K562 (cell line): ENCODE measurements at regions not wholly inside any gene's neighbourhood (a gene's known extent, or its start where the extent isn't known, plus 50 kb on each side); places are given as distances from the start of the nearest gene placed in this dataset.

Source experiments
- ATAC-seq: fragments of 200-7000 bp; cut with Tn5 transposase; 3 replicates; pipeline ENCODE4 v1.9.1; 2020; ENCODE audit warnings: moderate library complexity
- BruUV-seq: library from RNA; stranded (reverse); fragments of 400-500 nt; replicated peaks from 2 replicates; lab custom pipeline; 2021; lab: Mats Ljungman, UMichigan
- CTCF ChIA-PET: fragments of 300-600 bp; formaldehyde crosslinking; extraction: SDS; loops from one replicate; lab custom pipeline; 2021; ENCODE audit warnings: low intra/inter-chr PET ratio; lab: Yijun Ruan, JAX
- POLR2A ChIA-PET: fragments of 300-600, 350-650 bp; sonication (Branson Sonifier 250); formaldehyde crosslinking; extraction: SDS; loops from one replicate; lab custom pipeline; 2021; ENCODE audit warnings: antibody characterized with exemption, inconsistent platforms; lab: Yijun Ruan, JAX
- DNase-seq, 4 experiments: peaks; one replicate each; pipeline versions ENCODE4 v3.0.0 to v3.0.0-alpha.2; 2011 to 2018; ENCODE audit warnings: low spot score in 3 of 4, mixed read lengths in 3 of 4; ENCODE audit errors: extremely low read depth in 1 of 4
- FAIRE-seq: peaks from 2 replicates; lab custom pipeline; 2011; peaks lifted over from hg19 to GRCh38; lab: Jason Lieb, UNC
- H2AFZ ChIP-seq: 2 replicates; pipeline ENCODE4 v1.6.0; 2011; ENCODE audit warnings: low read depth, low read length, control low read depth, inconsistent platforms
- H3K27ac ChIP-seq: fragments of 200-600 bp; 3 replicates; pipeline ENCODE4 v1.8.0; 2011; ENCODE audit warnings: low read depth, mild to moderate bottlenecking, control low read depth, inconsistent platforms, low read length, moderate library complexity, mixed read lengths; ENCODE audit errors: extremely low read depth
- H3K27me3 ChIP-seq, 2 experiments: fragments of 300-600 bp in 1 of 2; 2 replicates in 1 of 2; 3 replicates in 1 of 2; pipeline versions ENCODE4 v1.6.0 to v1.8.0; 2011; ENCODE audit warnings: inconsistent platforms in 2 of 2, low read length in 2 of 2, mild to moderate bottlenecking in 1 of 2, mixed read lengths in 1 of 2, moderate library complexity in 1 of 2; ENCODE audit not compliant: control insufficient read depth in 2 of 2, insufficient read depth in 2 of 2
- H3K36me3 ChIP-seq: fragments of 300-600 bp; 3 replicates; pipeline ENCODE4 v1.8.0; 2011; ENCODE audit warnings: mild to moderate bottlenecking, low read length, inconsistent platforms; ENCODE audit not compliant: control insufficient read depth, insufficient read depth
- H3K4me1 ChIP-seq, 2 experiments: fragments of 200-600 bp in 1 of 2; replicated peaks in 1 of 2; 2 replicates in 1 of 2; 3 replicates in 1 of 2; pipeline versions ENCODE4 v1.5.1 to v1.8.0; 2011; ENCODE audit warnings: inconsistent platforms in 2 of 2, low read length in 2 of 2, mild to moderate bottlenecking in 1 of 2, mixed read lengths in 1 of 2, moderate library complexity in 1 of 2; ENCODE audit not compliant: control insufficient read depth in 2 of 2, insufficient read depth in 2 of 2
- H3K4me2 ChIP-seq: 2 replicates; pipeline ENCODE4 v1.6.1; 2011; ENCODE audit warnings: low read length, control low read depth, inconsistent platforms, mixed read lengths; ENCODE audit not compliant: insufficient read depth
- H3K4me3 ChIP-seq: fragments of 200-600 bp; sonication (generic), shearing (Covaris generic); 2 replicates; pipeline ENCODE4 v1.5.1; 2016; ENCODE audit warnings: control low read depth, inconsistent platforms
- H3K79me2 ChIP-seq: fragments of 200-600 bp; 3 replicates; pipeline ENCODE4 v1.8.0; 2011; ENCODE audit warnings: low read length, inconsistent platforms; ENCODE audit not compliant: control insufficient read depth, insufficient read depth
- H3K9ac ChIP-seq, 2 experiments: 2 replicates each; pipeline versions ENCODE4 v1.6.0 to v1.6.1; 2011; ENCODE audit warnings: low read depth in 2 of 2, low read length in 2 of 2, control low read depth in 1 of 2, inconsistent platforms in 1 of 2, mild to moderate bottlenecking in 1 of 2, mixed read lengths in 1 of 2; ENCODE audit not compliant: insufficient read depth in 1 of 2
- H3K9me1 ChIP-seq: one replicate; pipeline ENCODE4 v1.6.0; 2011; ENCODE audit warnings: inconsistent platforms, mild to moderate bottlenecking, low read length, moderate library complexity; ENCODE audit not compliant: control insufficient read depth, insufficient read depth
- H3K9me3 ChIP-seq: replicated peaks from 2 replicates; pipeline ENCODE4 v1.5.1; 2011; ENCODE audit warnings: low read depth, low read length, inconsistent platforms; ENCODE audit not compliant: control insufficient read depth, insufficient read depth
- H4K20me1 ChIP-seq: replicated peaks from 2 replicates; pipeline ENCODE4 v1.6.1; 2011; ENCODE audit warnings: low read length, inconsistent platforms, mixed read lengths; ENCODE audit not compliant: control insufficient read depth, insufficient read depth
- ELF2 ChIP-seq: fragments of 250-450 bp; sonication (Bioruptor Pico); IDR thresholded peaks from 2 replicates; pipeline ENCODE4 v1.5.0; 2021; ENCODE audit warnings: mild to moderate bottlenecking
- HSF4 ChIP-seq: fragments of 250-450 bp; sonication (Bioruptor Pico); IDR thresholded peaks from 2 replicates; pipeline ENCODE4 v2.1.2; 2022; ENCODE audit warnings: mild to moderate bottlenecking, moderate library complexity, borderline replicate concordance
- MEF2D ChIP-seq: conservative IDR thresholded peaks from 2 replicates; pipeline ENCODE4 v1.6.1; 2016; ENCODE audit warnings: low read depth, missing genetic modification characterization, missing compliant biosample characterization
- THRAP3 ChIP-seq: fragments of 450-650 bp; IDR thresholded peaks from 2 replicates; pipeline ENCODE4 v1.6.1; 2016; ENCODE audit warnings: mild to moderate bottlenecking, inconsistent platforms, borderline replicate concordance
- ZNF134 ChIP-seq: fragments of 250-450 bp; sonication (Bioruptor Pico); conservative IDR thresholded peaks from 2 replicates; pipeline ENCODE4 v1.4.0; 2020
- ZNF239 ChIP-seq: fragments of 250-450 bp; sonication (Bioruptor Pico); IDR thresholded peaks from 2 replicates; pipeline ENCODE4 v1.4.0; 2020; ENCODE audit warnings: mild to moderate bottlenecking
- ZSCAN29 ChIP-seq: fragments of 450-650 bp; IDR thresholded peaks from 2 replicates; pipeline ENCODE4 v1.6.1; 2017
- WGBS: fragments of 100-300 bp; shearing (Covaris generic); methylation state at CpG from one replicate; pipeline ENCODE4 v1.1.6; 2016; ENCODE audit warnings: low coverage, mixed read lengths; ENCODE audit not compliant: insufficient coverage; ENCODE audit errors: missing lambda C conversion rate; 5-methylcytosine and 5-hydroxymethylcytosine counted together
- in situ Hi-C: fragments of 300-500 bp; cut with MboI; formaldehyde crosslinking; loops from 4 replicates; pipeline ENCODE4 v1.15.0; 2018; ENCODE audit warnings: inconsistent platforms, mixed read lengths
- intact Hi-C: fragments of 100-400 bp; cut with micrococcal nuclease; formaldehyde crosslinking; loops from 2 replicates; pipeline ENCODE4 v1.14.2; 2022
- TF ChIP-seq, protein P1 (sequence below): fragments of 450-650 bp; formaldehyde crosslinking; IDR thresholded peaks from 2 replicates; pipeline ENCODE4 v1.4.0; 2020; ENCODE audit warnings: mild to moderate bottlenecking, moderate library complexity
- TF ChIP-seq, protein P2 (sequence below): IDR thresholded peaks from 2 replicates; pipeline ENCODE4 v1.6.1; 2012; ENCODE audit warnings: low read depth, low read length, improper control_type of control experiment, borderline replicate concordance
- TF ChIP-seq, protein P3 (sequence below), 2 experiments: fragments of 450-650 bp in 1 of 2; sonication (generic) in 1 of 2; formaldehyde crosslinking in 1 of 2; IDR thresholded peaks; 2 replicates each; pipeline versions ENCODE4 v1.7.1 to v1.9.0; 2016 to 2022; ENCODE audit warnings: inconsistent platforms in 1 of 2, mild to moderate bottlenecking in 1 of 2, missing genetic modification reagents in 1 of 2

DNA sequence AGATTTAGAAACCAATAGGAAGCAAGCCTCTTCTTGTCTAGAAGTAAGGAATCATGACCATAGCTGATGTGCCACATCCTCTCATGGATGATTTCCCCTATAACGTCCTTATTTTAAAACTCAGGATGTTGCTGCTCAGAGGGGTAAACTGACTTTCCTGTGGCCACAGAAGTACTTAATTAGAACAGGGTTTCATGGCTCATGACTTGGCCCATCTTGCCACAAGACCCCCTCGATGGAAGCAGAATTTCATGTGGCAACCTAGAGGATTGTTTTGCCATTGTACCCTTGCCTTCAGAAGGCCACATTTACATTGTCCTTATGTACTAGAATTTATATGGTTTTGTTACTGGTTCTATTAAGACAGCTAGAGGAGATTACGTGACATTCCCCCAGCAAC is 173.5 kb upstream of the PELI2 start:
- POLR2A ChIA-PET, result no interaction called here
- CTCF ChIA-PET, result no interaction called here
- no TSS peak for BruUV-seq
- H4K20me1 ChIP-seq, result no peaks in the 10 kb centered on the region
- in situ Hi-C loops (no loop called here), intact Hi-C loops (no loop called here)
- no peaks in the 10 kb centered on the region for H3K9me3 ChIP-seq
- no peak overlapping the region for H3K4me3 ChIP-seq
- H3K27me3 ChIP-seq, result no peaks in the 10 kb centered on the region
- FAIRE-seq, result no peak
- no peak for DNase-seq
- ATAC-seq, result no peak
- no peak overlapping the region for H3K9ac ChIP-seq
- H3K9me1 ChIP-seq, result no peaks in the 10 kb centered on the region
- H3K79me2 ChIP-seq, result no peaks in the 10 kb centered on the region
- H3K27ac ChIP-seq, result no peak overlapping the region
- no peaks in the 10 kb centered on the region for H3K4me1 ChIP-seq
- 0% methylated on average over 3 of the region's 3 CpGs for WGBS
- H3K4me2 ChIP-seq, result no peak overlapping the region
- H3K36me3 ChIP-seq, result no peaks in the 10 kb centered on the region
- H2AFZ ChIP-seq, result no peak overlapping the region
- TF ChIP-seq ZNF239 (CRISPR knock-in tag) (no peak), MEF2D (tag) (no peak), ZNF134 (CRISPR knock-in tag) (no peak), HSF4 (CRISPR knock-in tag) (no peak), ELF2 (CRISPR knock-in tag) (no peak), THRAP3 (no peak), ZSCAN29 (no peak)
- TF ChIP-seq, protein P1, sequence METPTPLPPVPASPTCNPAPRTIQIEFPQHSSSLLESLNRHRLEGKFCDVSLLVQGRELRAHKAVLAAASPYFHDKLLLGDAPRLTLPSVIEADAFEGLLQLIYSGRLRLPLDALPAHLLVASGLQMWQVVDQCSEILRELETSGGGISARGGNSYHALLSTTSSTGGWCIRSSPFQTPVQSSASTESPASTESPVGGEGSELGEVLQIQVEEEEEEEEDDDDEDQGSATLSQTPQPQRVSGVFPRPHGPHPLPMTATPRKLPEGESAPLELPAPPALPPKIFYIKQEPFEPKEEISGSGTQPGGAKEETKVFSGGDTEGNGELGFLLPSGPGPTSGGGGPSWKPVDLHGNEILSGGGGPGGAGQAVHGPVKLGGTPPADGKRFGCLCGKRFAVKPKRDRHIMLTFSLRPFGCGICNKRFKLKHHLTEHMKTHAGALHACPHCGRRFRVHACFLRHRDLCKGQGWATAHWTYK (CRISPR knock-in tag), result no peak
- TF ChIP-seq, protein P2, sequence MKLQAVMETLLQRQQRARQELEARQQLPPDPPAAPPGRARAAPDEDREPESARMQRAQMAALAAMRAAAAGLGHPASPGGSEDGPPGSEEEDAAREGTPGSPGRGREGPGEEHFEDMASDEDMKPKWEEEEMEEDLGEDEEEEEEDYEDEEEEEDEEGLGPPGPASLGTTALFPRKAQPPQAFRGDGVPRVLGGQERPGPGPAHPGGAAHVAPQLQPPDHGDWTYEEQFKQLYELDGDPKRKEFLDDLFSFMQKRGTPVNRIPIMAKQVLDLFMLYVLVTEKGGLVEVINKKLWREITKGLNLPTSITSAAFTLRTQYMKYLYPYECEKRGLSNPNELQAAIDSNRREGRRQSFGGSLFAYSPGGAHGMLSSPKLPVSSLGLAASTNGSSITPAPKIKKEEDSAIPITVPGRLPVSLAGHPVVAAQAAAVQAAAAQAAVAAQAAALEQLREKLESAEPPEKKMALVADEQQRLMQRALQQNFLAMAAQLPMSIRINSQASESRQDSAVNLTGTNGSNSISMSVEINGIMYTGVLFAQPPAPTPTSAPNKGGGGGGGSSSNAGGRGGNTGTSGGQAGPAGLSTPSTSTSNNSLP, result no peak
- TF ChIP-seq, protein P3, sequence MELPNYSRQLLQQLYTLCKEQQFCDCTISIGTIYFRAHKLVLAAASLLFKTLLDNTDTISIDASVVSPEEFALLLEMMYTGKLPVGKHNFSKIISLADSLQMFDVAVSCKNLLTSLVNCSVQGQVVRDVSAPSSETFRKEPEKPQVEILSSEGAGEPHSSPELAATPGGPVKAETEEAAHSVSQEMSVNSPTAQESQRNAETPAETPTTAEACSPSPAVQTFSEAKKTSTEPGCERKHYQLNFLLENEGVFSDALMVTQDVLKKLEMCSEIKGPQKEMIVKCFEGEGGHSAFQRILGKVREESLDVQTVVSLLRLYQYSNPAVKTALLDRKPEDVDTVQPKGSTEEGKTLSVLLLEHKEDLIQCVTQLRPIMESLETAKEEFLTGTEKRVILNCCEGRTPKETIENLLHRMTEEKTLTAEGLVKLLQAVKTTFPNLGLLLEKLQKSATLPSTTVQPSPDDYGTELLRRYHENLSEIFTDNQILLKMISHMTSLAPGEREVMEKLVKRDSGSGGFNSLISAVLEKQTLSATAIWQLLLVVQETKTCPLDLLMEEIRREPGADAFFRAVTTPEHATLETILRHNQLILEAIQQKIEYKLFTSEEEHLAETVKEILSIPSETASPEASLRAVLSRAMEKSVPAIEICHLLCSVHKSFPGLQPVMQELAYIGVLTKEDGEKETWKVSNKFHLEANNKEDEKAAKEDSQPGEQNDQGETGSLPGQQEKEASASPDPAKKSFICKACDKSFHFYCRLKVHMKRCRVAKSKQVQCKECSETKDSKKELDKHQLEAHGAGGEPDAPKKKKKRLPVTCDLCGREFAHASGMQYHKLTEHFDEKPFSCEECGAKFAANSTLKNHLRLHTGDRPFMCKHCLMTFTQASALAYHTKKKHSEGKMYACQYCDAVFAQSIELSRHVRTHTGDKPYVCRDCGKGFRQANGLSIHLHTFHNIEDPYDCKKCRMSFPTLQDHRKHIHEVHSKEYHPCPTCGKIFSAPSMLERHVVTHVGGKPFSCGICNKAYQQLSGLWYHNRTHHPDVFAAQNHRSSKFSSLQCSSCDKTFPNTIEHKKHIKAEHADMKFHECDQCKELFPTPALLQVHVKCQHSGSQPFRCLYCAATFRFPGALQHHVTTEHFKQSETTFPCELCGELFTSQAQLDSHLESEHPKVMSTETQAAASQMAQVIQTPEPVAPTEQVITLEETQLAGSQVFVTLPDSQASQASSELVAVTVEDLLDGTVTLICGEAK (IDR thresholded peaks at IDR 0.05), result no peak
- TF ChIP-seq, protein P3 (CRISPR knock-in tag; IDR thresholded peaks at IDR 0.05), result no peak
